Heart left ventricle (tissue), 16 donors: ENCODE measurements at regions not wholly inside any gene's neighbourhood (a gene's known extent, or its start where the extent isn't known, plus 50 kb on each side); places are given as distances from the start of the nearest gene placed in this dataset.

Experiments used
- ATAC-seq, 4 donors: fragments of 200-7000 bp; cut with Tn5 transposase; one replicate each; pipeline ENCODE4 v1.9.1; 2020 to 2022; ENCODE audit warnings: moderate library complexity in 4 of 4, mild to moderate bottlenecking in 3 of 4, moderate number of reproducible peaks in 1 of 4
- DNase-seq, 5 donors: peaks; one replicate each; pipeline ENCODE4 v3.0.0-alpha.2; 2020
- H3K27ac ChIP-seq, 12 donors: fragments of 200-600 bp; sonication (generic) in 4 of 12; one replicate each; pipeline versions ENCODE4 v1.5.0 to v1.8.0; 2016 to 2022; ENCODE audit warnings: mild to moderate bottlenecking in 2 of 12
- H3K27me3 ChIP-seq, 9 donors: fragments of 200-600 bp; sonication (generic) in 2 of 9; one replicate each; pipeline versions ENCODE4 v1.5.1 to v1.8.0; 2016 to 2022; ENCODE audit warnings: mild to moderate bottlenecking in 3 of 9
- H3K36me3 ChIP-seq, 9 donors: fragments of 200-600 bp; sonication (generic) in 2 of 9; one replicate each; pipeline versions ENCODE4 v1.5.0 to v1.8.0; 2018 to 2022; ENCODE audit warnings: mild to moderate bottlenecking in 2 of 9
- H3K4me1 ChIP-seq, 12 donors: fragments of 200-600 bp; sonication (generic) in 4 of 12; one replicate each; pipeline versions ENCODE4 v1.5.0 to v1.8.0; 2016 to 2022; ENCODE audit warnings: mild to moderate bottlenecking in 3 of 12
- H3K4me3 ChIP-seq, 12 donors: fragments of 200-600 bp; sonication (generic) in 4 of 12; one replicate each; pipeline versions ENCODE4 v1.5.0 to v1.8.0; 2017 to 2022; ENCODE audit warnings: mild to moderate bottlenecking in 9 of 12, moderate library complexity in 4 of 12
- H3K9me3 ChIP-seq, 12 donors: fragments of 200-600 bp; sonication (generic) in 4 of 12; one replicate each; pipeline versions ENCODE4 v1.5.0 to v1.8.0; 2016 to 2022; ENCODE audit warnings: mild to moderate bottlenecking in 1 of 12
- CTCF ChIP-seq, 12 donors: fragments of 200-600 bp; sonication (generic) in 4 of 12; IDR thresholded peaks; one replicate each; pipeline versions ENCODE4 v1.5.0 to v1.8.0; 2018 to 2022; ENCODE audit warnings: antibody characterized with exemption in 12 of 12, mild to moderate bottlenecking in 5 of 12
- POLR2A ChIP-seq, 2 donors: fragments of 450-650 bp; IDR thresholded peaks; one replicate each; pipeline ENCODE4 v1.6.1; 2017; ENCODE audit warnings: antibody characterized with exemption in 2 of 2, mild to moderate bottlenecking in 2 of 2, moderate library complexity in 2 of 2
- WGBS, 4 donors: extraction: QIAGEN DNeasy Blood & Tissue Kit in 2 of 4; methylation state at CpG; one replicate each; pipeline versions ENCODE4 v1.1.5 to v1.1.7; 2013 to 2018; 5-methylcytosine and 5-hydroxymethylcytosine counted together
- intact Hi-C, 10 donors: fragments of 100-400 bp; cut with DNase I; formaldehyde crosslinking; loops; one replicate each; pipeline versions ENCODE4 v1.11.1 to v1.14.2; 2022
- donor health status: ischemic (EF 13 %, LVEDD 7.1; RV severe dilation, severe dysfunction).
- donor health status: healthy with polysubstance abuse.
- donor health status: DM: no; HTN: yes; CAD: no.
- donor health status: DM: no; HTN: no; CAD: no.
- donor health status: ischemic (EF 25% LVEDD 6.9; RV normal size, moderate dysfunction).
- donor health status: ischemic (EF 25% LVEDD 5.7; RV mildly dilated, moderate dysfunction).
- donor health status: healthy.
- donor health status: DM: yes; HTN: yes; CAD: no.
- donor health status: ischemic (EF 35%, LVEDD 5.7; RV mildly dilated, moderate dysfunction).
- donor health status: nonischemic (EF 11% LVEDD 7.7; RV severe dilation, severe dysfunction).
- donor health status: DM: yes; HTN: yes; CAD: no.
- donor health status: PGD.
- donor health status: ischemic (EF 29% LVEDD 5.4; RV normal size, mild dysfunction).
- donor health status: nonischemic (EF 23%, LVEDD 6.1; RV moderate dilation, normal function).

GRCh38 chr2:150811259-150811855 is 323.9 kb upstream of the RND3 start:
- TF ChIP-seq POLR2A (IDR thresholded peaks at IDR 0.05) (no peak), CTCF (IDR thresholded peaks at IDR 0.05) (no peak)
- peaks cover 0 to 4% (median 0%) of the 10 kb centered on the region in 12 donors for H3K4me1 ChIP-seq
- DNase-seq (no peak), ATAC-seq (peak in 1 of 4 donors; percentile 70)
- WGBS, 4 donors: 58 to 61% (median 60%) methylated on average over 5 of the region's 5 CpGs
- H3K4me3 ChIP-seq: no peak overlapping the region
- no peaks in the 10 kb centered on the region for H3K36me3 ChIP-seq
- intact Hi-C loops: no loop called here
- H3K27ac ChIP-seq: no peak overlapping the region
- no peaks in the 10 kb centered on the region for H3K27me3 ChIP-seq
- no peaks in the 10 kb centered on the region for H3K9me3 ChIP-seq

GRCh38 chr2:150809103-150809502 is 321.6 kb upstream of the RND3 start:
- 56 to 64% (median 60%) methylated on average over 2 of the region's 2 CpGs for WGBS, 4 donors
- no peak for ATAC-seq
- Histone ChIP-seq H3K4me1 (peaks cover 0 to 5% (median 0%) of the 10 kb centered on the region in 12 donors), H3K36me3 (no peaks in the 10 kb centered on the region), H3K9me3 (no peaks in the 10 kb centered on the region), H3K4me3 (no peak overlapping the region), H3K27me3 (no peaks in the 10 kb centered on the region), H3K27ac (no peak overlapping the region)
- TF ChIP-seq CTCF (IDR thresholded peaks at IDR 0.05) (no peak), POLR2A (IDR thresholded peaks at IDR 0.05) (no peak)
- intact Hi-C loops: no loop called here
- no peak for DNase-seq

- no peak overlapping the region for H3K27ac ChIP-seq
- TF ChIP-seq CTCF (IDR thresholded peaks at IDR 0.05) (no peak), POLR2A (IDR thresholded peaks at IDR 0.05) (no peak)
- peak in 1 of 4 donors; percentile 63 for ATAC-seq
- 37 to 47% (median 45%) methylated on average over 4 of the region's 4 CpGs for WGBS, 4 donors
- peaks cover 0 to 5% (median 0%) of the 10 kb centered on the region in 12 donors for H3K4me1 ChIP-seq
- H3K27me3 ChIP-seq: no peaks in the 10 kb centered on the region
- intact Hi-C loops: no loop called here
- H3K9me3 ChIP-seq: no peaks in the 10 kb centered on the region
- DNase-seq: no peak
- no peaks in the 10 kb centered on the region for H3K36me3 ChIP-seq
- no peak overlapping the region for H3K4me3 ChIP-seq
These were observed 318.9 kb upstream of the RND3 start for GRCh38 chr2:150806336-150806735.

GRCh38 chr2:150803689-150804398 is 316.4 kb upstream of the RND3 start:
- Histone ChIP-seq H3K27me3 (no peaks in the 10 kb centered on the region), H3K36me3 (no peaks in the 10 kb centered on the region), H3K27ac (no peak overlapping the region), H3K4me1 (peaks cover 0 to 5% (median 0%) of the 10 kb centered on the region in 12 donors), H3K4me3 (no peak overlapping the region), H3K9me3 (no peaks in the 10 kb centered on the region)
- no peak for TF ChIP-seq CTCF (IDR thresholded peaks at IDR 0.05)
- TF ChIP-seq POLR2A (IDR thresholded peaks at IDR 0.05): no peak
- intact Hi-C loops: no loop called here
- no peak for ATAC-seq
- DNase-seq: no peak
- whole genome bisulfite sequencing, 4 donors: 70 to 76% (median 75%) methylated on average over 6 of the region's 6 CpGs
